Activated naive CD8-positive, alpha-beta T cell treated with anti-CD3 and anti-CD28 coated beads, Interleukin-2, amount 10 ng/mL, durations not matched to agents 7 days and 5 days (primary cell): ENCODE measurements at regions not wholly inside any gene's neighbourhood (a gene's known extent, or its start where the extent isn't known, plus 50 kb on each side); places are given as distances from the start of the nearest gene placed in this dataset.

ENCODE experiments used
- ATAC-seq: fragments of 150-1000 bp; cut with Tn5 transposase; one replicate; pipeline ENCODE4 v1.10.0; 2021; ENCODE audit warnings: low read depth, moderate library complexity
- POLR2A ChIA-PET: fragments of 350-600 bp; sonication (Branson Sonifier 250); formaldehyde crosslinking; loops from one replicate; lab custom pipeline; 2021; ENCODE audit warnings: antibody characterized with exemption; lab: Charles Lee
- DNase-seq: peaks from one replicate; pipeline ENCODE4 v3.0.0; 2021
- H3K27ac Mint-ChIP-seq: one replicate; pipeline ENCODE4 v1.8.0; 2022; ENCODE audit warnings: mild to moderate bottlenecking, mixed read lengths
- H3K27me3 Mint-ChIP-seq: one replicate; pipeline ENCODE4 v1.8.0; 2022; ENCODE audit warnings: mild to moderate bottlenecking, moderate library complexity, mixed read lengths
- H3K36me3 Mint-ChIP-seq: one replicate; pipeline ENCODE4 v1.8.0; 2021; ENCODE audit warnings: mild to moderate bottlenecking, mixed read lengths
- H3K4me1 Mint-ChIP-seq: one replicate; pipeline ENCODE4 v1.8.0; 2021; ENCODE audit warnings: mixed read lengths
- H3K4me3 Mint-ChIP-seq: one replicate; pipeline ENCODE4 v1.8.0; 2022; ENCODE audit warnings: mild to moderate bottlenecking, moderate library complexity, mixed read lengths
- H3K9me3 Mint-ChIP-seq: one replicate; pipeline ENCODE4 v1.8.0; 2021; ENCODE audit warnings: mixed read lengths

GRCh38 chr14:85402569-85403162, 127.3 kb upstream of the FLRT2 start:
- H3K9me3 Mint-ChIP-seq, result no peaks in the 10 kb centered on the region
- POLR2A ChIA-PET, result no interaction called here
- peaks cover 1% of the 10 kb centered on the region for H3K36me3 Mint-ChIP-seq
- no peaks in the 10 kb centered on the region for H3K4me1 Mint-ChIP-seq
- H3K27ac Mint-ChIP-seq, result no peak overlapping the region
- H3K27me3 Mint-ChIP-seq, result peaks cover 2% of the 10 kb centered on the region
- no peak for ATAC-seq
- H3K4me3 Mint-ChIP-seq, result no peak overlapping the region
- DNase-seq, result no peak

- DNase-seq (no peak), ATAC-seq (no peak)
- POLR2A ChIA-PET, result no interaction called here
- H3K9me3 Mint-ChIP-seq, result no peaks in the 10 kb centered on the region
- no peaks in the 10 kb centered on the region for H3K4me1 Mint-ChIP-seq
- no peak overlapping the region for H3K27ac Mint-ChIP-seq
- no peak overlapping the region for H3K4me3 Mint-ChIP-seq
- no peaks in the 10 kb centered on the region for H3K27me3 Mint-ChIP-seq
- no peaks in the 10 kb centered on the region for H3K36me3 Mint-ChIP-seq
These were observed 120.3 kb upstream of the FLRT2 start for GRCh38 chr14:85409481-85410210.

GRCh38 chr14:85412756-85413155, 117.2 kb upstream of the FLRT2 start:
- ATAC-seq (no peak), DNase-seq (no peak)
- POLR2A ChIA-PET, result no interaction called here
- Mint-ChIP-seq H3K27ac (no peak overlapping the region), H3K4me1 (no peaks in the 10 kb centered on the region), H3K4me3 (no peak overlapping the region), H3K9me3 (no peaks in the 10 kb centered on the region), H3K27me3 (no peaks in the 10 kb centered on the region), H3K36me3 (no peaks in the 10 kb centered on the region)

- no peak overlapping the region for H3K4me3 Mint-ChIP-seq
- ATAC-seq, result no peak
- H3K9me3 Mint-ChIP-seq, result no peaks in the 10 kb centered on the region
- H3K27me3 Mint-ChIP-seq, result no peaks in the 10 kb centered on the region
- POLR2A ChIA-PET, result no interaction called here
- H3K4me1 Mint-ChIP-seq, result no peaks in the 10 kb centered on the region
- no peak overlapping the region for H3K27ac Mint-ChIP-seq
- no peak for DNase-seq
- H3K36me3 Mint-ChIP-seq, result no peaks in the 10 kb centered on the region
These were observed 116.0 kb upstream of the FLRT2 start for GRCh38 chr14:85413836-85414526.

- H3K4me3 Mint-ChIP-seq, result no peak overlapping the region
- H3K9me3 Mint-ChIP-seq, result no peaks in the 10 kb centered on the region
- POLR2A ChIA-PET, result no interaction called here
- DNase-seq, result no peak
- no peak overlapping the region for H3K27ac Mint-ChIP-seq
- H3K27me3 Mint-ChIP-seq, result no peaks in the 10 kb centered on the region
- no peaks in the 10 kb centered on the region for H3K4me1 Mint-ChIP-seq
- H3K36me3 Mint-ChIP-seq, result no peaks in the 10 kb centered on the region
- no peak for ATAC-seq
These were observed 114.8 kb upstream of the FLRT2 start for GRCh38 chr14:85415015-85415712.

- no peaks in the 10 kb centered on the region for H3K4me1 Mint-ChIP-seq
- H3K4me3 Mint-ChIP-seq, result no peak overlapping the region
- POLR2A ChIA-PET, result no interaction called here
- no peaks in the 10 kb centered on the region for H3K36me3 Mint-ChIP-seq
- no peaks in the 10 kb centered on the region for H3K9me3 Mint-ChIP-seq
- DNase-seq (no peak), ATAC-seq (no peak)
- H3K27me3 Mint-ChIP-seq, result no peaks in the 10 kb centered on the region
- no peak overlapping the region for H3K27ac Mint-ChIP-seq
These were observed 113.2 kb upstream of the FLRT2 start for GRCh38 chr14:85416771-85417170.

- H3K9me3 Mint-ChIP-seq, result no peaks in the 10 kb centered on the region
- ATAC-seq (no peak), DNase-seq (no peak)
- POLR2A ChIA-PET, result no interaction called here
- no peaks in the 10 kb centered on the region for H3K27me3 Mint-ChIP-seq
- no peak overlapping the region for H3K4me3 Mint-ChIP-seq
- H3K36me3 Mint-ChIP-seq, result no peaks in the 10 kb centered on the region
- H3K4me1 Mint-ChIP-seq, result no peaks in the 10 kb centered on the region
- H3K27ac Mint-ChIP-seq, result no peak overlapping the region
These were observed 112.5 kb upstream of the FLRT2 start for GRCh38 chr14:85417396-85417795.

- Mint-ChIP-seq H3K4me1 (no peaks in the 10 kb centered on the region), H3K9me3 (no peaks in the 10 kb centered on the region), H3K36me3 (no peaks in the 10 kb centered on the region), H3K4me3 (no peak overlapping the region), H3K27me3 (peaks cover 3% of the 10 kb centered on the region), H3K27ac (no peak overlapping the region)
- POLR2A ChIA-PET, result no interaction called here
- ATAC-seq (no peak), DNase-seq (no peak)
These were observed 111.2 kb upstream of the FLRT2 start for GRCh38 chr14:85418721-85419120.

GRCh38 chr14:85420278-85420677, 109.7 kb upstream of the FLRT2 start:
- DNase-seq (no peak), ATAC-seq (no peak)
- no peak overlapping the region for H3K27ac Mint-ChIP-seq
- H3K36me3 Mint-ChIP-seq, result no peaks in the 10 kb centered on the region
- peaks cover 3% of the 10 kb centered on the region for H3K9me3 Mint-ChIP-seq
- no peaks in the 10 kb centered on the region for H3K4me1 Mint-ChIP-seq
- H3K27me3 Mint-ChIP-seq, result peaks cover 3% of the 10 kb centered on the region
- H3K4me3 Mint-ChIP-seq, result no peak overlapping the region
- POLR2A ChIA-PET, result no interaction called here

GRCh38 chr14:85420707-85421106, 109.2 kb upstream of the FLRT2 start:
- POLR2A ChIA-PET, result no interaction called here
- H3K27me3 Mint-ChIP-seq, result peaks cover 3% of the 10 kb centered on the region

GRCh38 chr14:85421186-85421877, 108.6 kb upstream of the FLRT2 start:
- Mint-ChIP-seq H3K4me1 (no peaks in the 10 kb centered on the region), H3K27ac (no peak overlapping the region), H3K9me3 (peaks cover 3% of the 10 kb centered on the region), H3K4me3 (no peak overlapping the region), H3K27me3 (peaks cover 3% of the 10 kb centered on the region), H3K36me3 (no peaks in the 10 kb centered on the region)
- POLR2A ChIA-PET, result no interaction called here
- no peak for ATAC-seq
- DNase-seq, result no peak

More at GRCh38 chr14:85420707-85421106, 109.2 kb upstream of the FLRT2 start:
- no peaks in the 10 kb centered on the region for H3K36me3 Mint-ChIP-seq
- H3K9me3 Mint-ChIP-seq, result peaks cover 3% of the 10 kb centered on the region
- H3K4me1 Mint-ChIP-seq, result no peaks in the 10 kb centered on the region
- no peak overlapping the region for H3K4me3 Mint-ChIP-seq
- ATAC-seq, result no peak
- no peak overlapping the region for H3K27ac Mint-ChIP-seq
- DNase-seq, result no peak

- Mint-ChIP-seq H3K27ac (no peak overlapping the region), H3K36me3 (no peaks in the 10 kb centered on the region), H3K4me1 (no peaks in the 10 kb centered on the region), H3K9me3 (peaks cover 3% of the 10 kb centered on the region), H3K27me3 (peaks cover 3% of the 10 kb centered on the region), H3K4me3 (no peak overlapping the region)
- POLR2A ChIA-PET, result no interaction called here
- no peak for DNase-seq
- no peak for ATAC-seq
These were observed 106.1 kb upstream of the FLRT2 start for GRCh38 chr14:85423889-85424288.

GRCh38 chr14:85425507-85425906, 104.4 kb upstream of the FLRT2 start:
- DNase-seq (no peak), ATAC-seq (no peak)
- POLR2A ChIA-PET, result no interaction called here
- no peak overlapping the region for H3K4me3 Mint-ChIP-seq
- no peaks in the 10 kb centered on the region for H3K36me3 Mint-ChIP-seq
- H3K27me3 Mint-ChIP-seq, result peaks cover 3% of the 10 kb centered on the region
- H3K27ac Mint-ChIP-seq, result no peak overlapping the region
- H3K4me1 Mint-ChIP-seq, result no peaks in the 10 kb centered on the region
- H3K9me3 Mint-ChIP-seq, result peaks cover 5% of the 10 kb centered on the region
